DMS 273 treated with DMSO at 0.1 percent for 48 hours (cell line): ENCODE measurements at regions not wholly inside any gene's neighbourhood (a gene's known extent, or its start where the extent isn't known, plus 50 kb on each side); places are given as distances from the start of the nearest gene placed in this dataset.

Source experiments
- DNase-seq: peaks from one replicate; lab custom pipeline; 2025; lab: John Stamatoyannopoulos, UW

DNA sequence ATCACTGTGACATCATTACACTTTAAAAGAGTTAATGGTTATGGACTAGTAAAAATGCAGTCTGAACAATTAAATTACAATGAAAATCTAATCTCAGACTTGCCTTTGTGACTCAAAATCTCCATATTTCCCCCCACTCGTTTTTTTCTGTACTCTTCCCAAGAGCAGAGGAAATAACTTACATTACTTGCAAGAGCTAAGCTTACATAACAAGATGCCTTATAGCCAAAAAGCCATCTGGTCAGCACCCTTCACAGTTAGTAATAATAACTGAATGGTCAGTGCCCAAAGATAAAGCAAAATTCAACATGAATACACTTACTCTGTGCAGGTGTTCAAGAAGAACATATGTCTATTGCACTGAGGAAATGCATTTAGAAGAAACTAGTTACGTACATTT lies 1381.5 kb upstream of the CELF2 start:
- no peak for DNase-seq

DNA sequence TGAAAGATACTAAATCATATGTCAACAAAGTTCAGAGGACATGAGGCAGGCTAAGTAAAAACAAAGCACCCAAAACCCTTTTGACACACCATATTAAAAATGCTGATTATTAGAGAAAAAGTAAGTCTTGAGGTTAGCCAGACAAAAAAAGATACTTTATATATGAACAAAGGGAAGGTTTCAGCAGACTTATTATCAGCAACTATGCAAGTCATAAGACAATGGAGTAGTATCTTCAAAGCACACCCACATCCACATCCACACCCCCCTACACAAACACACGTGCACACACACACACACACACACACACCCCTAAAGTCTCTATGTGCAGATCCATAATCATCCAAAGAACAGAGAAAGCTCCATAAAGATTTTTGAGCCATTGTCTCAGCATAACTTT lies 1373.9 kb upstream of the CELF2 start:
- no peak for DNase-seq

DNA sequence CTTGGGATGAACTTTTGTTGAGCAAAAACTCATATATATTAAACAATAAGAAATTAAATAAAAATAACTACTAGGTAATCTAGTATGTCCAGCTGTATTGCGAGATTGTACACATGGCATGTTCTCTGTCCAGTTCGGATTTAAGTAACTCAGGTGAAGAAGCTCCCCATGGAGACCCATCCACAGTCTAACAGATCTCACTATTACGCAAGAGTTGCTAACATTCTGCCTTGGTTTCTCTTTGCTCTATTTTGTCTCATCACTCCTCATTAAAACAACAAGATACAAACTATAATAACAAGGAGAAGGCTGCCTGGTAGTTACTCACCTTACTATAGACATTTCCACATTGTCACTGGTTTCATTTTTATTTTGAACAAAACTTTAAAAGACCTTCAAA lies 1372.3 kb upstream of the CELF2 start:
- DNase-seq, result no peak

DNA sequence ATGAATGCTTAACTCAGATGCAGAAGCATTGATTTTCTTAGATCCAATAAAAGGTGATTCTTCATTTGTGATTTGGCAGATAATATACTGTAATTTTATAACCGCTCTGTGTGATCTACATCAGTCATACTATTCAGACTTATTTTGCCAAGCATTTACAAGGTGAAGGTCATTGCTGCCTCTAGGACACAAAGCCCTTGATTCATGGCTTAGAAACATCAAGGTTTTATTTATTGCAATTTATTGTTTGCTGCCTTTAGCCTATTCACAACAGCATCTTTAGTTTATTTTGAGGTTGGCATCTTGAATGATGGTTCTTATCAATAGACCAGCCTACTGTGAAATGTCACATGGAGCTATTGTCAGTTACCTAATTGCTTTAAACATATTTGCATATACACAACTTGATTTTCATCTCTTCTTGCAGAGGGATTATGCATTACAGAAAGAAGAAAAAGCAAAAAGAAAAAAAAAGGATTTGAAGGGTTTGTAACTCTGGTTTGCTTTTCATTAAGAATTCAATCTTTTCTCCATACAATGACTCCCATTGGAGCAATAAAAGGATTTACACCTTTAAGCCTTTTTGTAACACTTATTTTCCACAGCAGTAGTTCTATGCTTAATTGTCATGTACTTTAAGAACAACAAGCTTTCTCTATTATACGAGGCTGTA lies 1371.6 kb upstream of the CELF2 start:
- DNase-seq, result no peak

- no peak for DNase-seq
Observed at GRCh38 chr10:9654261-9654660, 1363.4 kb upstream of the CELF2 start.

DNA sequence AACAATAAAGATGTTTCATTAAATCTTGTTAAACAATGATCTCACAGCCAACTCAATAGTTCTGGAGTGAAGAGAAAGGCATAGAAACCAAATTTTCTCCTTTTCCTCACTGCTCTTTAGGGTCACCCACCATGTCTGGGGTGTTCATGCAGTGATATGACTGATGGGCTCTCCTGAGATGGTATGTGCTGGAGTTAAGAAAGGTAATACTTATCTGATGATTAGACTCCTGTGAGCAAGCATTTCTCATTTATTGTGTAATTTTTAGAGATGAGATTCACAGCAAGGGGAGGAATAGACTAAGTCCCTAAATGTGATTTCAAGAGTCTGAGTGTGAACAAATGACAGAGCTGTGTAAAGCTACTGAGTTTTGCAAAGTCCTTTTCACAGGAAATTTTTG lies 1361.3 kb upstream of the CELF2 start:
- DNase-seq, result no peak

DNA sequence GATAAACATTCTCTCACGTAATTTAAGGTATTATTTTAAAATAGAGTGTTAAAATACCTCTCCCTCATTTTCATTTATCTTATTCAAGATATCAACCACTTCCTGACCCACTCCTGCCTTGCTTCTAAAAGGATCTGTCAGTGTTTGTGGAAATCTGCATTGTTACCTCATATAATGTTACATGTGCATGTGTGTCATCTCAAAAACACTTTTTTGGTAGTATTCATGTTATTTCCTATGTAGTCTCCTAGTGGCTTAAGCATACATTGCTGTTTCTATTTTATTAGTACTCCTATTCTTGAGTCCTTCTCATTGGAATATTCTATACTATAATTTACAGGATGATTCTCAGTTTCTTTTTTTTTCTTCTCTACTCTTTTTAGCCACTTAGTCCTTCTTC lies 1360.7 kb upstream of the CELF2 start:
- no peak for DNase-seq

DNA sequence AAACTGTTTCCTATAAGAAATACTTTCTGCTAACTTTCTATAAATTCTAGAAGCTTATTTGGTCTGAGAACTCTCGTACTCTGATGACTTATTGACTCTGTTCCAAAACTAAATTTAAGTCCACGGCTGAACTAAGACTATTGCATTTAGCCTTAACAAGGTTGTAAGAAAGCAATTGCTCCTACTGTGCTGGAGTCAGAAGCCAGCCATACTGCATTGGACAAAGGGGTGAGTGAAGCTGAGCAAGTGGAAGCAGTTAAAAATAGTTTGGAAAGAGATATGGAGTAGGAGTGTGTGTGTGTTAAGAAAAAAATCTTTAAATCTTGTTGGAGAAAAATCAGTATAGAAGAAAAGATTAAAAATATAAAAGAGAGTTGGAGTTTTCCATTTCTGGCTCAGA lies 1360.1 kb upstream of the CELF2 start:
- DNase-seq, result no peak

GRCh38 chr10:9668411-9668810 lies 1349.3 kb upstream of the CELF2 start:
- DNase-seq, result no peak

DNA sequence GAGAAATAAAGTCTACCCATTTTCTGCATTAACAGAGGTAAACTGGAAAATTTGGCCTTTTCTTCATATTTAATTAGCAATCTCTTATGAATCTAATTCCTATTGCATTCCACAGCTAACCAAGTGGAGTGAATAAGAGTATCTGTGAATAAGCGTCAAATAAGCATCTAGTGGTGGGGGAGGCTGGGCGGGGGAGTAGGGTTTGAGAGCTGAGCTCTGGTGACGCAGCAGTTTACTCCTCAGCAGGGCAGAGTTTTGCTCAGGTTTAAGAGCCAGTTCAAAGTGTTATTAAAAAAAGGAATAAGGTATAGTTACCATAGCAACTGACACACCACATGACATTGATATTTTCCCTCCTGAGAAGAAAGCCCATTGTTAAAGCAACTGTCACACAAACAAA lies 1346.8 kb upstream of the CELF2 start:
- DNase-seq, result no peak

- DNase-seq, result no peak
Observed at GRCh38 chr10:9681655-9682054, 1336.0 kb upstream of the CELF2 start.

DNA sequence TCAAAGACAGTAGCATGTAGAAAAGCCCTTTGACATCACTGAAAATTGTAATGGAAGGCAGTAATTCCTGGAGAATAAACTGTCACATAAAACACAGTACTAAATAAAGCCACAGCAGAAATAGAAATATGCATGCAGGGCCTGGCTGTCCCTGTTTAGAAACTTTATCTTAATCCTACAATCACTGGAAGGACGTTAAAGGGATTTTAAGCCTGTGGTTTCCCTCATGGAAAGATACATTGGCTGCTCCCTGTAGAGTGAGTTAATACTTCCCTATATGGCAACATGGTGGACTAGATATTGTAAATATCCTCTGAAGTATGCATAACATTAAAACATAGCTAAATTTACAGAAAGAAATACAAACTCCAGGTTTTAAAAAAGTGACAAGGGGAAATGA lies 1334.9 kb upstream of the CELF2 start:
- DNase-seq, result no peak

- DNase-seq, result no peak
Observed at GRCh38 chr10:9684186-9684585, 1333.5 kb upstream of the CELF2 start.

DNA sequence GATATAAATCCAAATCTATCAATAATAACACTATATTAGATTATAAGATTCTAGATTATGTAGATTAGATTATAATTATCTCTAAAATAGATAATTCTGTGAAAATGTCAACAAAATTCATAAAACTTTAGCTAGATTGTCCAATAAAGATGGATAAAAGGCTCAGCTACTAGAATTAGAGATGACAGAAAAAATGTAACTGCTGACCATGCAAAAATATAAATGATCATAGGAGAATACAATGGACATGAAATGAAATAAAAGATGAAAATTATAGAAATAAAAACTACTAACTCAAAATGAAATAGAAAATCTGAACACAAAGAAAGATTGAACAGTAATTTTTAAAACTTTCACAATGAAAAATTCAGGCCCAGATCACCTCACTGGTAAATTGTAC lies 1332.1 kb upstream of the CELF2 start:
- DNase-seq, result no peak

DNA sequence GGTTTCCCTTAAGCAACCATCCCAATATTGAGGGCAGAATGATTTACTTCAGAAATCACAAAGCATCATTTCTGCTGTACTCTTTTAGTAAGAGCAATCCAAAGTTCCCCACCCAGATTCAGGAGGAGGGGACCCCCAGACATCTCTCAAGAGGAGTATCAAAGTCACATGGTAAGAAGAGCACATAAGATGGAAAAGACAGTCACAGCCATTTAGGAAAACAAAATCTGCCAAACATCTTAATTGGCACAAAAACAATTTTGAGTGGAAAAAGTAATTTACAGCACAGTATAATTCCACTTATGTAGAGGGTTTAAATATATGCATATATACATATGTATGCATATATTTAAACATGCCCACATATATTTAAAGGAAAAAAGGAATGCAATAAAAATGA lies 1329.0 kb upstream of the CELF2 start:
- no peak for DNase-seq

DNA sequence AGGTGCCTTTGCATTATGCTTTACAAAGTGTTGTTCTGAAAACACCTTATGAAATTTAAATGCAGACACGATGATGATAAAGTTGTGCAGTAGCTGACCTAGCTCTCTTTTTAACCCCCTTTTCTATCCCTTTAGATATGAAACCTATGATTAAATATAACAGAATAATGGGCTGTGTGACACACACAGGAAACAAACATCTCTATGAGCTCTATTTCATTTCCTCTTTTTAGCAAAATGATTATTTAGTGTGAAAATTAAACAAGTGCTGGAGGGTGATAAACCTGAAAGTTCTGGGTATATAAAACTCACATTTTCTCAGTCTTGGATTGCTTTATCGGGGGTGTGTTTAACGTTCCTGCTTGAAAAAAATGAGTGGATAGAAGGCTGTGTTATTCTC lies 1310.5 kb upstream of the CELF2 start:
- no peak for DNase-seq

DNA sequence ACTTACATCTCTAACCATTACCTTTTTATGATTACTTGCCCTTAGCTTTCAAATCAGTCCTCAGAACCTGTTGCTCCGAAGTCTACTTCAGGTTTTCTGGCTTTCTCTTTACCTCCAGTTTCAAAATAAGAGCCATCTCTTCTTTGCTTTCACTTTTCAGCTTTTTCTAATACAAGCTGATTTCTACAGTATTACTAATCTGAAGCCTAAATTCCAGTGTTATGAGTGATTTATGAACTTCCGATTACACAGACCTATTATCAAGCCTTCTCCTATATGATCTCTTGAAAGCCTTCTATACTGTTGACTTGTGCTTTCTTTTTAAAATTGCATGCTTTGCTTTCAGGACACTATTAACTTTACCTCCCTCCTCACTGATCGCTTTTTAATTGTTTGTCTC lies 1307.8 kb upstream of the CELF2 start:
- no peak for DNase-seq

- DNase-seq, result no peak
Observed at GRCh38 chr10:9712393-9712792, 1305.3 kb upstream of the CELF2 start.

DNA sequence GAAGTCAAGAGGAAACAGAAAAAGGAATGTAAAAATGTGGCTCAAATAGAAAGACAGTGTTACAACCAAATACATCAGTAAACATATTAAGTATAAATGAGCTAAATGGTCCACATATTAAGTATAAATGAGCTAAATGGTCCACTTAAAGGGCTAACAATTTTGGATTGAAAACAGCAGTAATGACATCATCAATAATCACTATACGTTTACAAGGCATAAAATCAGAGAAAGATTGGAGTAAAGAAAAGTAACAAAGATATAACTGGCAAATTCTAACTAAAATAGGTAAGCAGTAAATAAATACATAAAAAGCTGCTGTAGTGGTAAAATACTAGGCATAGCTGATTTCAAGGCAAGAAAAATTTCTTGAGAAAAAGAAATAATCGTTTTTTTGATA lies 1298.4 kb upstream of the CELF2 start:
- no peak for DNase-seq

- DNase-seq, result no peak
Observed at GRCh38 chr10:9733766-9734165, 1283.9 kb upstream of the CELF2 start.

GRCh38 chr10:9734218-9734617 lies 1283.5 kb upstream of the CELF2 start:
- no peak for DNase-seq

DNA sequence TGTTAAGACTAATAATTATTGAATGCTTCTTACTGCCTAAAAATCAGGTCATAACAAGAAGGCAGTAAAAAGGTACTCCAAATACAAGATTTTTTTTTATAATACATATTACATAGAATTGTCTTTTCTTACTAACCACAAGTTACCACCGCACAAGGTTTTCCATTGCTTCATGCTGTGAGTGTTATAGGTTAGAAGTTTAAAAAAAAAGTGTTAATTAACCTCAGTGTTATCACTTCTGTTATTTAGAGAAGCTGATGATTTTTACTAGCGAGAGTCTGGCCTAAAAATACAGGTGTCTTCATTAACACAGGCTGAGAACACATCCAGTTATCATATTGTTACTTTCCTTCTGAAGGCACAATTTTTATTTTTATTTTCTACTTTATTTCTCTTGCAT lies 1281.9 kb upstream of the CELF2 start:
- DNase-seq, result no peak

DNA sequence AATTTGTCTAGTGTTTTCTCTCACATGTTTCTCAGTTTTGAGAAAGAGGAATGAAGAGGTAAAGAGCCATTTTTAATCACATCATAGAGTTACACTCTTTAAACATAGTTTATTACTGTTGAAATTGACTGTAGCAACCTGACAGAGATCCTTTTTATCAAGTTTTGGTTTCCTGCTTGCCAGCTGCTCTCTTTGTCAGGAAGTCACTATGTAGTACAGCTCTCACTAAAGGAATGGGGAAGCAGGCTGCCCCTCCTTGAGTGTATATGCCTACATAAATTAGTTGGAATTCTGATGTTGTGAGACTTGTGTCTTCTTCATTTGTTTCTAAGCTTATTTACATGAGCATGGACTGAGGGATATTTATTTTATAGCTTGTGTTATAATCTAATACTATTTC lies 1274.0 kb upstream of the CELF2 start:
- DNase-seq, result no peak

DNA sequence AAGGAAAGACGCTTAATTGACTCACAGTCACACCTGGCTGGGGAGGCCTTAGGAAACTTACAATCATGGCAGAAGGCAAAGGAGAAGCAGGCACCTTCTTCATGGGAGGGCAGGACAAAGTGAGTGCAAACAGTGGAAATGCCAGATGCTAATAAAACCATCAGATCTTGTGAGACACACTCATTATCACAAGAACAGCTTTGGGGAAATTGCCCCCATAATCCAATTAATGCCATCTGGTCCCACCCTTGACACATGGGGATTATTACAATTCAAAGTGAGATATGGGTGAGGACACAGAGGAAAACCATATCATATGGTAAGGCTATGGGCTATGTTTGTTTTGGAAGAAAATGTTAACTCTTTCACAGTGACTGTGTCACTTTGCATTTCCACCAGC lies 1272.5 kb upstream of the CELF2 start:
- DNase-seq, result no peak

GRCh38 chr10:9757176-9757575 lies 1260.5 kb upstream of the CELF2 start:
- DNase-seq, result no peak
